Activated gamma-delta T cell treated with Interleukin-2 at 50 U/mL for 16 hours (primary cell): ENCODE measurements at regions not wholly inside any gene's neighbourhood (a gene's known extent, or its start where the extent isn't known, plus 50 kb on each side); places are given as distances from the start of the nearest gene placed in this dataset.
"Not testable (repeated sequence)": the region's sequence is repeated elsewhere in the genome, so short reads cannot be mapped to it uniquely, and the experiment has no call there.

Source experiments
- DNase-seq: peaks from one replicate; pipeline ENCODE4 v3.0.0-alpha.2; 2020

DNA sequence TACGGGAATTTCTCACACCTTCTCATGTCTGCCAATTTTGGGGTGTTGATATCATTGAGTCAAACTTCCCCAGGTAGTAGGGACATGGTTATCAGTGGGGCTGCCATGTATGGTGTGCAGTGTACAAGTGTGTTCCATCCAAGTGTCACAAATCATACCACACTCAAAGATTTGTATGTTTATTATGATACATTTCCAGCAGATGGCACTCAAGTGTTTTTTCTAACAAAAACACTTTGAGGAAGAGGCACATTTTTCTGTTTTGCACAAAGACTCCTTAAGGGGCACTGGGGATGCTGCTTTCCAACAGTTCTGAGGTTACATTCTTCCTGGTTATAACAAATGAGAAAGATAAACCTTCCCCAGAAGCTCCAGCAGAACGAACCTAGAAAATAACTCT is 414.5 kb downstream of the REEP3 start:
- DNase-seq: no peak

DNA sequence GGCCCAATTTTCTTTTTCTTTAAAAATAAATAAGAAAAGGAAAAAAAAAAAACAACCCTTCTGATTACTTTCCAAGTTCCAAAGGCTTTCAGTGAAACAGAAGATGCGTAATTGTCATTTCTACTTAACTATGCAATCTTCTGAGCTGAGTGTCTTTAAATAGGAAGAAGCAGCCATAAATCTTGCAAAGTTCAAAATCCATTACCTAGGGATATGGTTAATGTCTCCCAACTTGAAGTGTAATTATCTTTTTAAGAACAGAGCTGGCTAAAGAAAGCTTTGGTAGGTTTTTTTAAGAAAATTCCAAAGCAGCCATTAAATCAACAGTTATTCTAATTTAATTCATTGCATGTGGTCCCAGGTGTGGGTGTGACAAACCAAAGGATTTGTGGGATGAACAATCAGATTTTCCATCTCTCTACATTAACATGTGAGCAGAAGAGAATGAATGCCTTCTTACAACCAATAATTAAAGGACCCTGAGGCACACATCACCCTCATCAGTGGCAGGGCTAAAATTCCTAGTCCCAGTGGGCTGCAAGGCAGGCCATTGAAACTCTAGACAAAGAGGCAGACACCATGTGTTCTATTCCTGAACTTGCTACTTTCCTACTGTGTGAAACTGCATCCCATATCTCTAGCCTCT is 419.2 kb downstream of the REEP3 start:
- no peak for DNase-seq

DNA sequence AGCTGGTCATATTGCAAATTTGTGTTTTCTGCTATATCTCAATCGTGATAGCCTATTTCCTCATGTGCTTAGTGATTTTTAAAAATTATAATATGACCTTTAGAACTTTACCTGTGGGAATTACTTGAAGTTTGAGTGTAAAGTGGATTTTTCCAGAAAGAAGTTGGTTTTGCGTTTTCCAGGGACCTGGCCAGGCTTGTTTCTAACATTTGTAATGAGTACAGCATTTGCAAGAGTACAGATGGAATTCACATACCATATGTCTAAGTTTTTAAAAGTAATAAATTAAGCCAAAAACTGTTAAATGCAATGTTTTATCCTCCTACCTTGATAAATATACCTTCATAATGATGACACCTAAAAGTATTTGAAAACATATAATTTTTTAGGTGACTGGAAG is 443.2 kb downstream of the REEP3 start:
- DNase-seq: no peak

DNA sequence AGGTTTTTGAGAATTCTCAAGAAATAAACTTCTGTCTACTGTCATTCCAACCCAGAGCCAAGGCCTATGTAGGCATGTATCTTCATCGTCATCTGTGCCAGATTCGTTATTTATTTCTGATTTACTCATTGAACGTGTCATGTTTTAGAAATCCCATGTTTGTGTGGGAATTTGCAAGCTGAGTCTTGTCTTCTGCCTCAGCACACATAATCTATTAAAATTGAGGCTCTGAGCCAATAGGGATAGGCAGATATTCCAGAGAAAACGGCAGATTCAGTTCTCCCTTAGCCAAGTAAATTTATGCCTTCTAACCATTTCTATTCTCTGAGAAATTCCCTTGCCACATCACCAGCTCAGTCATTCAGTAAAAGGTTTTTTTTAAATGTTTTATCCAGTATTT is 444.6 kb downstream of the REEP3 start:
- DNase-seq: no peak

DNA sequence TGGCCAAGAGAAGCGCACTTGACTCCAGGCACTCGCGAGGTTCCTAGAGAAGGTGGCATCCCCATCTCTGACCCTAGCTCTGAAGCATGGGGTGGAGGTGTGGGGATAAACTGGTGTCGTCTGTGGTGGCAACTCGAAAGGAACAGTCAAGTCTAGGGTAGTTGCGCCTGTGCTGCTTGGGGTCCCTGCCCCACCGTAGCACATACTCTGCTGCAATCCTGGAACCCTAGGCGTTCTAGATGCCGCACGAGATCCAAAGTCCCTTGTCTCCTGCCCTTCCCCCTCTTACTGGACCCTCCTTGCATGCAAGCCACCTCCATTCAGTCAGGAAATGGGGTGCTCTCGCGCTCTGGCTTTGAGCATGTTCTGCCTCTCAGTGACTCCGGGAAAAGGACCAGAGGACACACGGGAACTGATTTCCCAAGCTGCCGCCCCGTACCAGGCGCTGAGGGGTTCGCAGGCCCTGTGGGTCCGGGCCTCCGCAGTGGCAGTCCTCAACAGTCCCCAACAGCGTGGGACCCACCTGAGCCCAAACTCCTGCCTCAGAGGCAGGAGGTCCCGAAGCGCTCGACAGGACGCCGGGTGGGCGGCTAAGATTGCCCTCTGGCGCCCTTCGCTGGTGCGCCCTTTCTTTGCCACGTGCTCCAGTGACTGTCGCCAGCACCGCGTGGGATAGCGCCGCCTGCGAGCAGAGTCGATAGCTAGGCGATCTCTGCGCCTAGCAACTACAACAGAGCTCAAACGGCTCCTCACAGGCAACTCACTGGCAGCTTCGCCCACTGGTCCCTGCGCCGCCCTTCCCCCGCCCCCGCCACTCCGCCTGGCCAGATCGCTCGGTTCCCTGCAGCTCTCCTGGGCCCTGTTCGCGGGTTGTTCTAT is 452.0 kb downstream of the REEP3 start:
- DNase-seq: no peak

DNA sequence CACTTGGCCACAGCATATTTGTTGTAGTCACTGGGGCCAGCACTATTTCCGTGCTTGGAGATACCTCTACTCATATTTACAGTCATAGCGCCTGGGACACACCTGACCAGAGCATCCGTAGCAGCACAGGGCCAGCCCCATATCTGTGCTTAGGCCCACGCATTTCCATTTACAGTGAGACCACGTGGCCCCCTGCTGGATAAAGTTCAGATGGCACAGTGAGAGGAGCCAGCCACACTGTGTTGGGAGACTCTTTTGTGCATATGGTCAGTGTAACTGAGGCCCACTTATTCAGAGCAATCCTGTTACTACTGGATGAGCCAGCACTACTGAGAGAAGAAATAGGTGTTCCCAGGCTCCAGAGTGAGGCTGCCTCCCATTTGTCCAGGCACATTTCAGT is 455.3 kb downstream of the REEP3 start:
- no peak for DNase-seq

DNA sequence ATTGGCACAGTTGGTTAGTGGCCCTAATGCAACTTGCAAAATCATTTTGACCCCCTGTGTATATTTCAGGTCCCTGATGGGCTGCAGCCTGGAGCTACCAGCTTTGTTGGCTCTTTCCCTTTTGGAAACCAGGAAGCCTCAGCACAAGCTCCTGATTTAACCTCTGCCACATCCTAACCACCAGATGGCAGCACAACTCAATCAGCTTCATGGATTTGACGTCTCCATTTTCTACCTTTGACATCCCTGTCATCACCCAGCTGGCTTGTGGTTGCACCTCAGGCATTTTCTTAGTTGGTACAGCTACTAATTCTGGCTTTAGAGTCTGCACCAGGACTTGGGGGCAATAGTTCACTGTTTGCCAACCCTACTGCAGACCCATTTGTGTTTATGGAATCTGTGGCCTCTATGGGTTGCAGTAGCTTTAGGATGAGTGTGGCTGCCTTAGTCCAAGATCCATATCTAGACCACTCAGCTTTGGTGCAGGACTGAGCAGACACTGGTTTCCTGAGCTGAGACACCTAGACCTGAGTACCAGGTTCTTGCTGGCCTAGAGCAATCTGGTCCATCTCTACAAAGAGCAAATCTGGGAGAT is 456.2 kb downstream of the REEP3 start:
- DNase-seq: no peak

DNA sequence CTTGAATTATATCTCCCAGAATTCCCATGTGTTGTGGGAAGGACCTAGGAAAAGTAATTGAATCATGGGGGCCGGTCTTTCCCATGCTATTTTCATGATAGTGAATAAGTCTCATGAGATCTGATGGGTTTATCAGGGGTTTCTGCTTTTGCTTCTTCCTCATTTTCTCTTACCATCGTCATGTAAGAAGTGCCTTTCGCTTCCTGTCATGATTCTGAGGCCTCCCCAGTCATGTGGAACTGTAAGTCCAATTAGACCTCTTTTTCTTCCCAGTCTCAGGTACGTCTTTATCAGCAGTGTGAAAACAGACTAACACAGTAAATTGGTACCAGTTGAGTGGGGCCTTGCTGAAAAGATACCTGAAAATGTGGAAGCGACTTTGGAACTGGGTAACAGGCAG is 459.7 kb downstream of the REEP3 start:
- not testable (repeated sequence) for DNase-seq

DNA sequence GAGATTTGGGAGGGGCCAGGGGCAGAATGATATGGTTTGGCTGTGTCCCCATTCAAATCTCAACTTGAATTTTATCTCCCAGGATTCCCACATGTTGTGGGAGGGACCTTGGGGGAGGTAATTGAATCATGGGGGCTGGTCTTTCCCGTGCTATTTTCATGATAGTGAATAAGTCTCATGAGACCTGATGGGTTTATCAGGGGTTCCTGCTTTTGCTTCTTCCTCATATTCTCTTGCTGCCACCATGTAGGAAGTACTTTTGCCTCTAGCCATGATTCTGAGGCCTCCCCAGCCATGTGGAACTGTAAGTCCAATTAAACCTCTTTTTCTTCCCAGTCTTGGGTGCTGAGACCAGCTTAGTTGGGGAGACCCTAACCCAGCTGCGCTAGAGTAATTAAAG is 462.9 kb downstream of the REEP3 start:
- not testable (repeated sequence) for DNase-seq

DNA sequence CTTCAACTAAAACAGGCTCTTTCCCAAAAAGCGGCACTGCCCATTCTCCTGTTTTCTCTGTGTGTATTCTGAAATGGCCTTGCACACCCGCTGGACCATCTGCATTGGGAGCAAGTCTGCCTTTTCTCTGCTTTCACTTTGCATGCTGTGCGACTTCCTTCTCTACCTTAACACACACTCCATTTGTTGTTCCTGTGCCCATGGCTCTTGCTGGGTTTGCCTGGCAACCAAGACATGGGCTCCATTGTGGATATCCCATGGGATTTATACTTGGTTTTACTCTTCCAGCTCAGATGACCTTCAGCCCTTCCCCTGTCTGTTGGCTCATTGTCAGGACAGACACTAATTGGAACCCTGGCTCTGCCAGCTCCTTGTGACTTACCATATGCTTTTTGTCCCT is 465.3 kb downstream of the REEP3 start:
- no peak for DNase-seq

DNA sequence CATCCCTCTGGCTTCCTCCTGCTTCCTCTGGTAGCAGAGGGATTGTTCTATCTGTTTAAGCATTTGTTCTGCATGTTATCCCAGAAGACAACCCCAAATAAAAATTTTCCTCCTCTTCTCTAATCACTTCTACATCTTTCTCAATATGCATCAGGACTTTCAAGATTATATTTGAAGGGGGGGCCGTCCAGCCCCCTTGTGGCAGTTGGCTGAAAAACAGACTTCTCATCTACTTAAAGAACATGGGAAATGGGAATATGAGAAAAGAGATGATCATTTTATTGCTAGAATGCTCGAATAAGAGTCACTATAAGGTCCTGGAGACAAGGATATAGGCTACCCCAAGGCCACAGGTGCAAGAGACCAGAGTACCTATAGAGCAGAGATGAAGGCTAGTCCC is 466.0 kb downstream of the REEP3 start:
- DNase-seq: no peak

DNA sequence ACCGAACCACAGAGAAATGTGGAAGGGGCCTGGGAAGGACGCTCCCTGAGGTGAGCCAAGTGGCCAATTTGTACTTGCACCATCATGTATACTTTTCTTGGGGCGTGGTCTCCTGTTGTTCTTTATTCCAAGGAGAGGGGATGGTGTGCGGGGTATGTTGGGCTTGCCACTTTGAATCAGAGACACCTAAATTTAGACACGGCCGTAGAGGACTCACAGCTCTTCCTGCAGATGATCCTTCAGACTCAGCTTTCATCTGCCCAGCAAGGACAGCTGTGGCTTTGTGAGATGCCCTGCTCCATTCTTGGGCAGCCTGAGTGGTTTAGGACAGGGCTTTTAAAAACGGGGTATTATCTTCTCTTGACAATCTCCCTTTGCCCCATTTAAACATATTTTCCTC is 473.2 kb downstream of the REEP3 start:
- no peak for DNase-seq

DNA sequence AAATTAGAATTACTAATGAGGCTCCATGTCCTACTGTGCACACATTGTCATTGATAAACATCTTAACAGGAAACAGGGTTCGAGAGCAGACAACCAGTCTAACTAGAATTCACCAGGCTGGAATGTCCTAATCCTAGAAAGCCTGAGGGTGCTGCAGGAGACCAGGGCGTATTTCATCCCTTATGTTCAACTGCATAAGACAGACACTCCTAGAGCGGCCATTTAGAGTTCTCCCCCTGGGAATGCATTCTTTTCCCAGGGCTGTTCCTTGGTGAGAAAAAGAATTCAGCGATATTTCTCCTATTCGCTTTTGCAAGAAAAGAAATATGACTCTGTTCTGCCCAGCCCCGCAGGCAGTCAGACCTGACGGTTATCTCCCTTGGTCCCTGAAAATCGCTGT is 486.0 kb downstream of the REEP3 start:
- no peak for DNase-seq

DNA sequence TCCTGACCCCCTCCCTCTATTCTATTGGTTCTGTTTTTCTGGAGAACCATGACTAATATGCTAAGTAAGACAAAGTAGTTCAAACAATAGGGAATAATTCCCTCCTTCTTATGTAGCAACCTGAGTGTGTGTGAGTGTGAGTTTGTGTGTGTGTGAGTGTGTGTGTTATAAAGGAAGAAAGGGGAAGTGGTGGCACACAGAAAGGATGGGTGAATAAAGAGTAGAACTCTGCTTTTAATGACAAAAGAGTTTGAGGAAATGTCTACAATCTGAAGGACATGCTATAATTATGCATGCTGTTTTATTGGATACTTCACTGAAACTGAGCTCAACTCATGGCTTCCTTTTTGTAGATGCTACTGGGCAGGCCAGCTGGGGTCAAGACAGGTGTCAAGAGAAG is 489.5 kb downstream of the REEP3 start:
- no peak for DNase-seq

DNA sequence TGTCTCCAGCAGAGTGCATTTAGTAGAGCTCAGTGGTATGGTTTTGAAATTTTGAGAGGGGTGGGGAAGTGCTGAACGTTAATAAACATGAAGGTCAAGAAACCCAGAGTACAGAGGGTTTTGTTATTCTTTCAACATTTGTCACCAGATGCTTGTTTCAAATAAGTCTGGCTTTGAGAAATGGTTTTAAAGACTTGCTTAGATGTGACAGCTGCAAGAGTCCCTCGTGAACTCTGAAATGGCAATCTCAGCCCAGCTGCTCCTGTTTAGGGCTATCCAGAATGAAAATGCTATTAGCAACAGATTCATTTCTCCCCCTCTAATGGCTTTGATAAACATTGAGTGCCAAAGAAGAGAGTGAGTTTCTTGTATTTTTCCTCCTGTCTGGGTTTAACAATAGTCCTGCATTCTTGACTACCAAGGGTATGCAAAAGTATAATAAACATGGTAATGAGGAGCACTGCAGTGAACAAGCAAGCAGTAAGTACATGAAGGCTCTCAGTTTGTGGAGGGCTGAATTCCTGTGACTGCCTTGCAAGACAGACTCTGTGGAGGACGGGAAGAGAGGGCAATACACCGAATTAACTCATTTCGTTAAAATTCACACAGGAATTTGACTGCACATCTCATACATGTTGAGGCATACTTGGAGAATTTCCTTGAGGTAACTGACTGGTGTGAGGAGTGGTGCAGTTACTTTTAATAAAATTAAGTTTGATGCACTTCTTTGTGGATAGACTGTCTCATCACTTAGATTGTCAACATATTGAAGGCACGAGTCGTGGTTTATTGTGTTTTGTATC is 490.9 kb downstream of the REEP3 start:
- DNase-seq: no peak

DNA sequence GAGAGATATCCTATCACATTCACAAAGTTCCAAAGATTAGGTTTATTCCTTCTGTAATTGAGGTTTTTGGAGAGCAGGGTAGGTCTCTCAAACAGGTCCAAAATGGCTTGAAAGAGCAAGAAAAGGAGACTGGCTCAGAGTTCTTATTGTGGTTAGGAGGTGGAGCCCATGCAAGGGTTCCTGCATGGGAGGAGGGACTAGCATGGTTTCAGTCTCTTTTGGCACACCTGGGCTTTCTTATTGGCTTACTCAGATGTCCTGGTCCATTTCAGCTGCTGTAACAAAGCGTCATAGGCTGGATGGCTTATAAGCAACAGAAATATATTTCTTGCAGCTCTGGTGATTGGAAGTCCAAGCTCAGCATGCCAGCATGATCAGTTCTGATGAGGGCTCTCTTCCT is 493.1 kb downstream of the REEP3 start:
- no peak for DNase-seq

DNA sequence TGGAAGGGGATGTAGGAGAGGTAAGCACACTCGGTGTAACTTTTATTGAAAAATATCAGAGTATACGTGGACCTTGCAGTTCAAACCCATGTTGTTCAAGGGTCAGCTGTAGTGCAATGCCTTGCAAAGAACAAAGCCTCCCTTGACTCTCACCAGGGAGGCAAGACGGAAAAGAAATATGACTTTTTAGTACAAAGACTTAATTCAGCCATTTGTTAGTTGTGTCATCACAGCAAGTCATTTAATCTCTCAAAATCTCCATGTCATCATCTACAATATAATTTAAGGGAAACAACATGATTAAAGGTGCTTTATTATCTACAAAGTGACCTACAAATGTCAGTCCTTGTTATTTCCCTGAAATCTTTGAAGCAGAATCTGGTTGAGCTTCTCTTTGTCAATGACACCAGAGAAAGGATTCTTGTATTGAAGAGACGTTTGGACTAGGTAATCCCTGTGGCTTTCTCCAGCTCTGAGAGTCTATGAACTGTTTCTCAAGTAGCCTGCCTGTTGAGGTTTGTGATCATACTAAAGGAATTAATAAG is 502.8 kb downstream of the REEP3 start:
- DNase-seq: no peak

DNA sequence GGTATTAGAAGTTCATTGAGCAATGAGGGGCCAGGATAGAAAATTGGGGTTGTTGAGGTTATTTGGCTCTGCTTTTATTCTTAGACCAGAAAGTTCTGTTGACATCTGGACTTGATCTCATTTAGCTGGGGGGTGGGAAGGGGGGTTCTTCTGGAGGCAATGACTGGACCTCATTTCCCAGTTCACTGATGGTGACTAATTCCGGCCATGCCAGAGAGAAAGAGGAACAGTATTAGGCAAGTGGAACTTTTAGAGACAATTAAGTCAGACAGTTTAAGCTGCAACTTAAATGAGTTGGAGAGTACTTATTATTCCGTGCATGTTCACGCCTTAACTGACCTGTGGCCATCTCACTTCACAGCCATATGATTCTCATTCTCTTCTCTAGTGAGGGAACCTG is 512.5 kb downstream of the REEP3 start:
- no peak for DNase-seq

DNA sequence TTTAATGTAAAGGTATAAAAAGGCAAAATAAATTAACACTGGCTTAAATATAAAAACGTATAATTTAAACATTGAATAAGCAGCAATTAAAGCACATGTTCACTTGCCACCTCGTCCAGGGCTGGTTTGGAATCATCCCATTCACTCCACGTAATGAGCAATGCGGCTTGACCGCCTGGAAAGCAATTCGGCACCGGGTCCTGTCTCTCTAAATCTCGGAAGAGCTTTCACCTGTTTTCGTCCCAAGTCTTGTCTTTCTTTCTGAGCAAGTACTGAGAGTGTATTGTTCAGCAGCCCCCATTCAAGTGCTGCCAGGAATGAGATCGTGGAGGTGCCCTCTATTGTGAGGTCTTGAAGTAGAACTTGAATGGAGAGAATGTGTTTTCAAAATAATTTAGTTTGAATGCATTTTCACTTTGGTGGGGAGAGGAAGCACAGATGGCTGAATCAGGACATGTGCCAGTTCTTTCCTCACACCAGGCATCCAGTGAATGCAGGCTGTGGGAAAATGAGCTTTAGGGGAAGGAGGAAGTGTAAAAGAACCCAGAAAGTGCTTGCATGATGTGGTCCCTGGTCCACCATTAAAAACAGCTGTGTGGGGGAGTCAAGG is 515.2 kb downstream of the REEP3 start:
- no peak for DNase-seq

DNA sequence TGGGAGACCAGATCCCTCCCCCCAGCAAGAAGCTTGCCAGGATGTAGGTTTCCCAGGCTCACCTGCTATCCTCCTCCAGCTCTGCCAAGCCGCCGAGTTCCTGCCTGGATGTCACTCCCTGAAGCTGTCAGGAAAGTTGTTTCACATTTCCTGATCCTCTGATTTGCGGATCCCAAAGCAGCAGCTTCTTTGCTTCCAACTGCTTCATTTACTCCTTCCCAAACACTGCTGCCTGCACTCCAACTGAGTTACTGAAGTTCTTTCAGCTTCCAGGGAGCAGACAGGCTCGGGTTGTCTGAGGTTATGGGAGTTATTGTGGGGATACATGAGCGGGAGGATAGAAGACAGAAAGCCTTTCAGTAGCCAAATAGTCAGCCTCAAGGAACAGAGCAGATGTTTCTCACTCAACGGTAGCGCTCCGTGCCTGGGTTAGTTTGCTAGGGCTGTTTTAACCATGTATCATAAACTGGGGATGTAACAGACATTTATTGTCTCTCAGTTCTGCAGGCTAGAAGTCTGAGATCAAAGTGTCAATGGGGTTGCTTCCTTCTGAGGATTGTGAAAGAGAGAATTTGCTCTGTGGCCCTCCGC is 516.0 kb downstream of the REEP3 start:
- no peak for DNase-seq

DNA sequence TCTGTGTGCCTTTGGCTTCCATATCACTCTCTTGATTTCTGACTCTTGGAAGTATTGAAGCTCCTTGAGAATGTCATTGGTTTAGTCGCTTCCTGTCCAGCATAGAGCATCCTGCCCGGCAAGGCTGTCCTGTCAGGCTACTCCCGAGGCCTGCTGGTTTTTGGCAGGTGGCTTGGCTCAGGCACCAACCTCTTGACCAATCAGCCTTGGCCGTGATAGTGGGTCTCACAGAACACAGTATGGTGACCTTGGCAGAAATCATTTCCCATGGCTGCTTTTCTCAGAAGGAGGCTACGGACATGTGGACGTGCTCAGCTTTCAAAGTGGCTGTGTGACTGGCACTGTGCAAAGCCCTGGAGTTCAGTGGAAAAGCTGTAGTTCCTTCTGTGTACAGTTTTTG is 516.9 kb downstream of the REEP3 start:
- DNase-seq: no peak

DNA sequence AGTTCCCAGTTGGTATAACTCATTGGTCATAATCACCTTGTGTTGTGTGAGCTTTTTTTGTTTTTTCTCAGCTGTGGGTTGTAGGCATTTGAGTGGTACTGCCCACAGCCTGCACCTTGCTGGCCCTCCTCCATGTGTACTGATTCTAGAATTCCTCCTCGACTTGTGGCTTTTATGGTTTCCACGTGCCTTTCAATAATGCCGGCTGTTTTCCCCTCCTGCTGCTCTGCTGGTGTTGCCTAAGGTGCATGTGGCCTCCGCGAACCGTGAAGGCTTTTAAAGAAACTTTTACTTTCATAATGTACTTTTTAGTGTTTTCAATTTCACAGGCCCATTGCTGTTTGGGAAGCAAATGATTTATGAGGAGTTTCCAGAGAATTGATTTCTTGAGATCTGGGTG is 518.0 kb downstream of the REEP3 start:
- no peak for DNase-seq
